ENCODE measurements at regions not wholly inside any gene's neighbourhood (a gene's known extent, or its start where the extent isn't known, plus 50 kb on each side); places are given as distances from the start of the nearest gene placed in this dataset.

DNA sequence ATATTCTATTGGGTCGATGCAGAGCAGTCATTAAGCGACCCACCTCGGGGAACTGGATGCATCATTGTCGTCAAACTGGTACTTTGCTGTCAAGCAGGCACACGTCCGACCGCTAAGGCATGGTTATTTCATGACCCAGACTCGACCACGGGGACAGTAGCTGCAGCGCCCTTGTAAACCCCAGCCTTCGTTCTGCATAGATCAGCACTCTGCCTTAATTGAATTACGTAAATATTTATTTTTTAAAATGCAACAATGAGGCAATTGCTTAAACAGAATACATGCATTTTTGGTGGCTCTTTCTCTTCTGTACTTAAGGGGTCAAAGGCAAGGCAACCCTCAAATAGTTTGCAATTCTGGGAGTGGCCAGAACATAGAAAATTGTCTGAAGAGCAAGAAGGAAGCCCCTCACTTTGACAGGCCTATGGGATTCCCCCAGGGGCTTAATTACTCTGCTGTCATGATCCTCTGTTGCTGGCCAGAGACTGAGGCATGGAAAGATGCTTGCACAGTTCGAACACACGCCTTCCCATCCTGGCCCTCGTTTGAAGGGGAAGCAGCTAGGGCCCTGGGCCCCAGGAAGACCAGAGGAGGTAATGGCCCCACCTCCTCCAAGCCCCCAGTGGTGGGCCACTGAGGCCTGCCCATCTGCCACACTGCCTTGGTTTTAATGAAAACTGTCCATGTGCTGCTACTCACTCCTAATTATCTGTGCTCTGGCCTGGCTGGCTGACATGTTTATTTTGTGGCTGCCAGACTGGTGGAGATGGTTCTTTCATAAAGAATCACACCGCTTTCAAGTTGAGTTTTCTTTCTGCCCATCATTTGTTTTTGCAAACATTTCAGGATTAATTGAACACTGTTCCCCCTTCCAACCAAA is 169.7 kb upstream of the MAST4 start:
- Histone ChIP-seq H2BK20ac (ENCODE audit: low read length) (no peak overlapping the region), H3K79me1 (ENCODE audit: low read depth, low read length) (no peaks in the 10 kb centered on the region), H4K91ac (replicated peaks; ENCODE audit: insufficient read length, low read length) (no peak overlapping the region), H3K14ac (ENCODE audit: insufficient read length) (no peak overlapping the region), H2BK12ac (ENCODE audit: low read depth, low read length) (no peak overlapping the region), H3K23ac (ENCODE audit: insufficient read length) (no peak overlapping the region), H4K5ac (ENCODE audit: insufficient read length, low read depth, low read length) (no peak overlapping the region), H3K9me3 (ENCODE audit: insufficient read depth in 2 of 2, low read depth in 1 of 2, low read length in 1 of 2) (peaks cover 0 to 3% of the 10 kb centered on the region in 2 experiments; a peak in 1 of 4 replicates), H3K23me2 (ENCODE audit: low read depth, low read length) (no peaks in the 10 kb centered on the region), H3K79me2 (ENCODE audit: control insufficient read depth in 1 of 2, insufficient read depth in 2 of 2, low read length in 2 of 2) (no peaks in the 10 kb centered on the region), H2BK120ac (replicated peaks; ENCODE audit: low read depth, low read length) (no peak overlapping the region), H3K27ac (ENCODE audit: low read depth, low read length) (no peak overlapping the region), H3K4ac (replicated peaks; ENCODE audit: insufficient read length, low read depth, low read length) (no peak overlapping the region), H3K18ac (ENCODE audit: extremely low read depth, low read length) (no peak overlapping the region), H3K4me1 (replicated peaks in 1 of 4; ENCODE audit: control insufficient read depth in 3 of 4, insufficient read depth in 4 of 4, low read length in 3 of 4) (no peaks in the 10 kb centered on the region), H2AK5ac (ENCODE audit: low read depth, low read length) (no peak overlapping the region), H3K27me3 (replicated peaks in 1 of 4; ENCODE audit: control insufficient read depth in 3 of 4, extremely low read depth in 1 of 4, insufficient read depth in 3 of 4, low read length in 3 of 4) (no peaks in the 10 kb centered on the region), H4K20me1 (replicated peaks in 1 of 2; ENCODE audit: control insufficient read depth in 1 of 2, insufficient read depth in 2 of 2, low read length in 2 of 2) (no peaks in the 10 kb centered on the region), H4K8ac (ENCODE audit: extremely low read depth, insufficient read depth, low read length) (no peak overlapping the region), H2BK5ac (ENCODE audit: low read depth, low read length) (no peak overlapping the region), H3K56ac (replicated peaks; ENCODE audit: insufficient read length, low read depth, low read length) (no peak overlapping the region), H3K4me2 (ENCODE audit: insufficient read depth in 1 of 2, low read depth in 2 of 2, low read length in 2 of 2) (no peak overlapping the region), H3K4me3 (ENCODE audit: extremely low read depth in 1 of 4, insufficient read depth in 2 of 4, low read depth in 3 of 4, low read length in 4 of 4) (no peak overlapping the region), H2AFZ (ENCODE audit: low read length) (no peak overlapping the region), H3K36me3 (ENCODE audit: control insufficient read depth in 2 of 4, insufficient read depth in 4 of 4, low read length in 3 of 4) (no peaks in the 10 kb centered on the region), H2BK15ac (ENCODE audit: low read length) (no peak overlapping the region), H3K9ac (replicated peaks in 1 of 4; ENCODE audit: extremely low read depth in 1 of 4, low read depth in 3 of 4, low read length in 3 of 4) (no peak overlapping the region)
- FAIRE-seq (no peak), DNase-seq (ENCODE audit: low read depth in 1 of 2, low spot score in 2 of 2) (no peak)
- POLR2A ChIA-PET (ENCODE audit: partially characterized antibody): no interaction called here
- TF ChIP-seq TCF12 (IDR thresholded peaks at IDR 0.05; ENCODE audit: low read depth, low read length): no peak
- CTCF ChIA-PET (ENCODE audit: partially characterized antibody): interaction anchor here (1.7 to 2.0 kb wide), 2 partner anchors 10 to 105 kb away, joined by 3 to 5 read pairs; no protein-coding TSS in a partner anchor
- WGBS, 2 experiments (ENCODE audit: extremely low coverage in 1 of 2, insufficient coverage in 1 of 2, insufficient read length in 1 of 2, insufficient replicate concordance in 2 of 2, low coverage in 1 of 2, low lambda C conversion rate in 2 of 2, missing lambda C conversion rate in 1 of 2): 90% methylated on average over 16 of the region's 16 CpGs; no CpG with 5 or more reads in 1 of the 2 experiments
